GM23338 (cell line): ENCODE measurements at regions not wholly inside any gene's neighbourhood (a gene's known extent, or its start where the extent isn't known, plus 50 kb on each side); places are given as distances from the start of the nearest gene placed in this dataset.

Experiments
- ATAC-seq: fragments of 200-7000 bp; cut with Tn5 transposase; 3 replicates; pipeline ENCODE4 v1.9.1; 2020
- DNase-seq: peaks from one replicate; pipeline ENCODE4 v3.0.0-alpha.2; 2015; ENCODE audit warnings: low spot score
- H2AFZ ChIP-seq: fragments of 200-600 bp; sonication (generic); 2 replicates; pipeline ENCODE4 v1.8.0; 2016; ENCODE audit warnings: antibody characterized with exemption, mild to moderate bottlenecking, moderate library complexity
- H3F3A ChIP-seq: fragments of 200-600 bp; sonication (generic); replicated peaks from 2 replicates; pipeline ENCODE4 v1.8.0; 2017; ENCODE audit warnings: antibody characterized with exemption, mixed run types, low read depth
- H3K27ac ChIP-seq: fragments of 200-600 bp; sonication (generic); 2 replicates; pipeline ENCODE4 v1.6.1; 2016; ENCODE audit warnings: low read depth
- H3K27me3 ChIP-seq: fragments of 200-600 bp; sonication (generic); 2 replicates; pipeline ENCODE4 v1.8.0; 2016; ENCODE audit warnings: mild to moderate bottlenecking, mixed run types, moderate library complexity; ENCODE audit not compliant: insufficient read depth
- H3K36me3 ChIP-seq: fragments of 200-600 bp; sonication (generic); 2 replicates; pipeline ENCODE4 v1.8.0; 2016; ENCODE audit warnings: mild to moderate bottlenecking; ENCODE audit not compliant: insufficient read depth
- H3K4me1 ChIP-seq: fragments of 200-600 bp; sonication (generic); 2 replicates; pipeline ENCODE4 v1.8.0; 2016; ENCODE audit warnings: mild to moderate bottlenecking, moderate library complexity; ENCODE audit not compliant: insufficient read depth
- H3K4me2 ChIP-seq: fragments of 200-600 bp; sonication (generic); 2 replicates; pipeline ENCODE4 v1.7.1; 2017; ENCODE audit warnings: mixed run types
- H3K4me3 ChIP-seq: fragments of 200-600 bp; sonication (generic); 2 replicates; pipeline ENCODE4 v1.6.1; 2016; ENCODE audit warnings: mixed run types
- H3K79me2 ChIP-seq: fragments of 200-600 bp; sonication (generic); replicated peaks from 2 replicates; pipeline ENCODE4 v1.8.0; 2017; ENCODE audit warnings: mild to moderate bottlenecking; ENCODE audit not compliant: insufficient read depth
- H3K9me2 ChIP-seq: fragments of 200-600 bp; sonication (generic); 2 replicates; pipeline ENCODE4 v1.8.0; 2017; ENCODE audit not compliant: insufficient read depth
- H4K20me1 ChIP-seq: fragments of 200-600 bp; sonication (generic); replicated peaks from 2 replicates; pipeline ENCODE4 v1.8.0; 2017; ENCODE audit warnings: mild to moderate bottlenecking; ENCODE audit not compliant: insufficient read depth
- H3K27ac Mint-ChIP-seq: 2 replicates; pipeline ENCODE4 v1.8.0; 2020; ENCODE audit warnings: inconsistent platforms, mild to moderate bottlenecking, moderate library complexity, mixed read lengths
- H3K27me3 Mint-ChIP-seq: 3 replicates; pipeline ENCODE4 v1.8.0; 2022; ENCODE audit warnings: low read depth, mild to moderate bottlenecking, moderate library complexity, mixed read lengths, inconsistent platforms; ENCODE audit not compliant: insufficient read depth, poor library complexity
- H3K36me3 Mint-ChIP-seq: 3 replicates; pipeline ENCODE4 v1.8.0; 2021; ENCODE audit warnings: low read depth, mild to moderate bottlenecking, inconsistent platforms, moderate library complexity, mixed read lengths
- H3K4me1 Mint-ChIP-seq: 3 replicates; pipeline ENCODE4 v1.8.0; 2020; ENCODE audit warnings: mild to moderate bottlenecking, inconsistent platforms, mixed read lengths
- H3K4me3 Mint-ChIP-seq: 3 replicates; pipeline ENCODE4 v1.8.0; 2021; ENCODE audit warnings: moderate library complexity, mild to moderate bottlenecking, inconsistent platforms, mixed read lengths
- H3K9me3 Mint-ChIP-seq: 3 replicates; pipeline ENCODE4 v1.8.0; 2020; ENCODE audit warnings: moderate library complexity, mild to moderate bottlenecking, inconsistent platforms, mixed read lengths
- CREB1 ChIP-seq: fragments of 250-450 bp; sonication (Bioruptor Pico); IDR thresholded peaks from 2 replicates; pipeline ENCODE4 v1.5.0; 2020; ENCODE audit warnings: low read depth, mild to moderate bottlenecking, moderate library complexity
- EZH2phosphoT487 ChIP-seq: fragments of 200-600 bp; sonication (generic); IDR thresholded peaks from one replicate; pipeline ENCODE4 v1.8.1; 2018; ENCODE audit warnings: antibody characterized with exemption; ENCODE audit not compliant: unreplicated experiment
- JUNB ChIP-seq: IDR thresholded peaks from one replicate; pipeline ENCODE4 v1.6.1; 2016; ENCODE audit warnings: antibody characterized with exemption; ENCODE audit not compliant: unreplicated experiment
- STAT1 ChIP-seq: IDR thresholded peaks from one replicate; pipeline ENCODE4 v1.6.1; 2016; ENCODE audit warnings: antibody characterized with exemption; ENCODE audit not compliant: unreplicated experiment
- ZNF114 ChIP-seq: fragments of 250-450 bp; sonication (Bioruptor Pico); IDR thresholded peaks from 2 replicates; pipeline ENCODE4 v1.5.0; 2020; ENCODE audit warnings: mild to moderate bottlenecking, moderate library complexity
- ZNF331 ChIP-seq: fragments of 250-450 bp; sonication (Bioruptor Pico); IDR thresholded peaks from 2 replicates; pipeline ENCODE4 v1.5.0; 2020; ENCODE audit warnings: low read depth, mild to moderate bottlenecking, moderate library complexity
- TF ChIP-seq, protein P1 (sequence below): IDR thresholded peaks from one replicate; pipeline ENCODE4 v1.6.1; 2018; ENCODE audit warnings: antibody characterized with exemption; ENCODE audit not compliant: unreplicated experiment
- TF ChIP-seq, protein P2 (sequence below), 2 experiments: fragments of 200-600 bp in 1 of 2; sonication (generic) in 1 of 2; conservative IDR thresholded peaks; 2 replicates each; pipeline versions ENCODE4 v1.5.1 to v1.6.1; 2016 to 2017; ENCODE audit warnings: antibody characterized with exemption in 2 of 2, low read depth in 2 of 2, mild to moderate bottlenecking in 2 of 2, moderate library complexity in 1 of 2
- TF ChIP-seq, protein P3 (sequence below): IDR thresholded peaks from 2 replicates; pipeline ENCODE4 v1.6.1; 2016; ENCODE audit warnings: antibody characterized with exemption
- TF ChIP-seq, protein P4 (sequence below): fragments of 250-450 bp; sonication (Bioruptor Pico); IDR thresholded peaks from 2 replicates; pipeline ENCODE4 v1.5.0; 2020; ENCODE audit warnings: mild to moderate bottlenecking, moderate library complexity

DNA sequence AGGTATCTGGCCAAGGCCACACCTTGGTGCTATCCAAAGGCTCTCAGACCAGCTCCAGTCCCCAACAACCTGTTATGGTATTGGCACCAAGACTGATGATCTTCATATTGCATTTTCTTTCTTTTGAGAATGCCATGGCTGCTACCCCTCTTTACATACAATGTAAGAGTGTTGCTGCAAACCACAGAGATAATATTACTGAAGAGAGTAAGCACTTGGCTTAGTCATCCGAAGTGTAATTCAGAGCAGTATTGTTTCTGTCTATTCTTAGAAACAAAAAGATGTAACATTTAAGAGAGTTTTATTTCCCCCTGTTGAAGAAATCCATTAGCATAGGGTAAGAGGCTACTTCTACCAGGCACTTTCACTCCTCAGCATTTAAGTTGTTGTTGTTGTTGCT lies 212.5 kb downstream of the C6orf118 start (continued):
- no peak for TF ChIP-seq EZH2phosphoT487
- TF ChIP-seq CREB1 (CRISPR knock-in tag), result no peak
- TF ChIP-seq, protein P1, sequence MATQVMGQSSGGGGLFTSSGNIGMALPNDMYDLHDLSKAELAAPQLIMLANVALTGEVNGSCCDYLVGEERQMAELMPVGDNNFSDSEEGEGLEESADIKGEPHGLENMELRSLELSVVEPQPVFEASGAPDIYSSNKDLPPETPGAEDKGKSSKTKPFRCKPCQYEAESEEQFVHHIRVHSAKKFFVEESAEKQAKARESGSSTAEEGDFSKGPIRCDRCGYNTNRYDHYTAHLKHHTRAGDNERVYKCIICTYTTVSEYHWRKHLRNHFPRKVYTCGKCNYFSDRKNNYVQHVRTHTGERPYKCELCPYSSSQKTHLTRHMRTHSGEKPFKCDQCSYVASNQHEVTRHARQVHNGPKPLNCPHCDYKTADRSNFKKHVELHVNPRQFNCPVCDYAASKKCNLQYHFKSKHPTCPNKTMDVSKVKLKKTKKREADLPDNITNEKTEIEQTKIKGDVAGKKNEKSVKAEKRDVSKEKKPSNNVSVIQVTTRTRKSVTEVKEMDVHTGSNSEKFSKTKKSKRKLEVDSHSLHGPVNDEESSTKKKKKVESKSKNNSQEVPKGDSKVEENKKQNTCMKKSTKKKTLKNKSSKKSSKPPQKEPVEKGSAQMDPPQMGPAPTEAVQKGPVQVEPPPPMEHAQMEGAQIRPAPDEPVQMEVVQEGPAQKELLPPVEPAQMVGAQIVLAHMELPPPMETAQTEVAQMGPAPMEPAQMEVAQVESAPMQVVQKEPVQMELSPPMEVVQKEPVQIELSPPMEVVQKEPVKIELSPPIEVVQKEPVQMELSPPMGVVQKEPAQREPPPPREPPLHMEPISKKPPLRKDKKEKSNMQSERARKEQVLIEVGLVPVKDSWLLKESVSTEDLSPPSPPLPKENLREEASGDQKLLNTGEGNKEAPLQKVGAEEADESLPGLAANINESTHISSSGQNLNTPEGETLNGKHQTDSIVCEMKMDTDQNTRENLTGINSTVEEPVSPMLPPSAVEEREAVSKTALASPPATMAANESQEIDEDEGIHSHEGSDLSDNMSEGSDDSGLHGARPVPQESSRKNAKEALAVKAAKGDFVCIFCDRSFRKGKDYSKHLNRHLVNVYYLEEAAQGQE, result no peak
- TF ChIP-seq, protein P2, sequence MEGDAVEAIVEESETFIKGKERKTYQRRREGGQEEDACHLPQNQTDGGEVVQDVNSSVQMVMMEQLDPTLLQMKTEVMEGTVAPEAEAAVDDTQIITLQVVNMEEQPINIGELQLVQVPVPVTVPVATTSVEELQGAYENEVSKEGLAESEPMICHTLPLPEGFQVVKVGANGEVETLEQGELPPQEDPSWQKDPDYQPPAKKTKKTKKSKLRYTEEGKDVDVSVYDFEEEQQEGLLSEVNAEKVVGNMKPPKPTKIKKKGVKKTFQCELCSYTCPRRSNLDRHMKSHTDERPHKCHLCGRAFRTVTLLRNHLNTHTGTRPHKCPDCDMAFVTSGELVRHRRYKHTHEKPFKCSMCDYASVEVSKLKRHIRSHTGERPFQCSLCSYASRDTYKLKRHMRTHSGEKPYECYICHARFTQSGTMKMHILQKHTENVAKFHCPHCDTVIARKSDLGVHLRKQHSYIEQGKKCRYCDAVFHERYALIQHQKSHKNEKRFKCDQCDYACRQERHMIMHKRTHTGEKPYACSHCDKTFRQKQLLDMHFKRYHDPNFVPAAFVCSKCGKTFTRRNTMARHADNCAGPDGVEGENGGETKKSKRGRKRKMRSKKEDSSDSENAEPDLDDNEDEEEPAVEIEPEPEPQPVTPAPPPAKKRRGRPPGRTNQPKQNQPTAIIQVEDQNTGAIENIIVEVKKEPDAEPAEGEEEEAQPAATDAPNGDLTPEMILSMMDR (conservative IDR thresholded peaks at IDR 0.05; ENCODE audit: low read depth in 2 of 2), result no peak
- TF ChIP-seq JUNB, result no peak

DNA sequence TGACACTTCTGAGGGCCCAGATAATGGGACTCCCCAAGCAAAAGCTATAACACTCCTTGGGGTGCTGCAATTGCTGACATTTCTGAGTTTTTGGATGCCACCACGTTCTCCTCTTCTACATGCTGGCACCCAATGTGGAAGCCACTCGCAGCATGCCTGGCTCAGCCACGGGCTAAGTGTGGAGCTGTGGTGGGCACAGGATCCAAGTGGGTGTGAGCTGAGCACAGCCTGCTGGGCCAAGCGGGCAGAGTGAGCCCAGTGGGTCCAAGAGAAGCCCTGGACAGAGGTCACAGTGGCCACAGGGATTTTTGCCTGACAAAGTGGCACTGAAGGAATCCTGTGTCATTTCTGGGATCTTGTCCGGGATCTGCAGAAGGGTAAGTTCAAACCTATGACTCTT lies 213.2 kb downstream of the C6orf118 start:
- no peaks in the 10 kb centered on the region for H3F3A ChIP-seq
- peaks cover 3% of the 10 kb centered on the region; the same call in 1 of the 2 replicates for H3K36me3 ChIP-seq
- DNase-seq (no peak), ATAC-seq (no peak)
- H3K27ac ChIP-seq, result no peak overlapping the region
- H3K4me1 Mint-ChIP-seq, result no peaks in the 10 kb centered on the region
- H4K20me1 ChIP-seq, result no peaks in the 10 kb centered on the region
- no peak overlapping the region for H3K27ac Mint-ChIP-seq
- H3K27me3 Mint-ChIP-seq, result no peaks in the 10 kb centered on the region
- no peaks in the 10 kb centered on the region for H3K79me2 ChIP-seq
- peaks cover 46% of the 10 kb centered on the region for H3K36me3 Mint-ChIP-seq
- no peak overlapping the region for H3K4me3 ChIP-seq
- H3K4me2 ChIP-seq, result no peak overlapping the region
- H3K9me2 ChIP-seq, result 0 out of 2 replicates have a peak, but pooled peaks cover 5% of the 10 kb centered on the region
- H3K4me3 Mint-ChIP-seq, result no peak overlapping the region
- no peaks in the 10 kb centered on the region for H3K27me3 ChIP-seq
- H2AFZ ChIP-seq, result no peak overlapping the region
- H3K9me3 Mint-ChIP-seq, result peaks cover 90% of the 10 kb centered on the region
- no peaks in the 10 kb centered on the region for H3K4me1 ChIP-seq
- TF ChIP-seq ZNF331 (no peak), STAT1 (no peak), JUNB (no peak), ZNF114 (CRISPR knock-in tag) (no peak)
- TF ChIP-seq, protein P3, sequence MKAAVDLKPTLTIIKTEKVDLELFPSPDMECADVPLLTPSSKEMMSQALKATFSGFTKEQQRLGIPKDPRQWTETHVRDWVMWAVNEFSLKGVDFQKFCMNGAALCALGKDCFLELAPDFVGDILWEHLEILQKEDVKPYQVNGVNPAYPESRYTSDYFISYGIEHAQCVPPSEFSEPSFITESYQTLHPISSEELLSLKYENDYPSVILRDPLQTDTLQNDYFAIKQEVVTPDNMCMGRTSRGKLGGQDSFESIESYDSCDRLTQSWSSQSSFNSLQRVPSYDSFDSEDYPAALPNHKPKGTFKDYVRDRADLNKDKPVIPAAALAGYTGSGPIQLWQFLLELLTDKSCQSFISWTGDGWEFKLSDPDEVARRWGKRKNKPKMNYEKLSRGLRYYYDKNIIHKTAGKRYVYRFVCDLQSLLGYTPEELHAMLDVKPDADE, result no peak
- TF ChIP-seq, protein P4, sequence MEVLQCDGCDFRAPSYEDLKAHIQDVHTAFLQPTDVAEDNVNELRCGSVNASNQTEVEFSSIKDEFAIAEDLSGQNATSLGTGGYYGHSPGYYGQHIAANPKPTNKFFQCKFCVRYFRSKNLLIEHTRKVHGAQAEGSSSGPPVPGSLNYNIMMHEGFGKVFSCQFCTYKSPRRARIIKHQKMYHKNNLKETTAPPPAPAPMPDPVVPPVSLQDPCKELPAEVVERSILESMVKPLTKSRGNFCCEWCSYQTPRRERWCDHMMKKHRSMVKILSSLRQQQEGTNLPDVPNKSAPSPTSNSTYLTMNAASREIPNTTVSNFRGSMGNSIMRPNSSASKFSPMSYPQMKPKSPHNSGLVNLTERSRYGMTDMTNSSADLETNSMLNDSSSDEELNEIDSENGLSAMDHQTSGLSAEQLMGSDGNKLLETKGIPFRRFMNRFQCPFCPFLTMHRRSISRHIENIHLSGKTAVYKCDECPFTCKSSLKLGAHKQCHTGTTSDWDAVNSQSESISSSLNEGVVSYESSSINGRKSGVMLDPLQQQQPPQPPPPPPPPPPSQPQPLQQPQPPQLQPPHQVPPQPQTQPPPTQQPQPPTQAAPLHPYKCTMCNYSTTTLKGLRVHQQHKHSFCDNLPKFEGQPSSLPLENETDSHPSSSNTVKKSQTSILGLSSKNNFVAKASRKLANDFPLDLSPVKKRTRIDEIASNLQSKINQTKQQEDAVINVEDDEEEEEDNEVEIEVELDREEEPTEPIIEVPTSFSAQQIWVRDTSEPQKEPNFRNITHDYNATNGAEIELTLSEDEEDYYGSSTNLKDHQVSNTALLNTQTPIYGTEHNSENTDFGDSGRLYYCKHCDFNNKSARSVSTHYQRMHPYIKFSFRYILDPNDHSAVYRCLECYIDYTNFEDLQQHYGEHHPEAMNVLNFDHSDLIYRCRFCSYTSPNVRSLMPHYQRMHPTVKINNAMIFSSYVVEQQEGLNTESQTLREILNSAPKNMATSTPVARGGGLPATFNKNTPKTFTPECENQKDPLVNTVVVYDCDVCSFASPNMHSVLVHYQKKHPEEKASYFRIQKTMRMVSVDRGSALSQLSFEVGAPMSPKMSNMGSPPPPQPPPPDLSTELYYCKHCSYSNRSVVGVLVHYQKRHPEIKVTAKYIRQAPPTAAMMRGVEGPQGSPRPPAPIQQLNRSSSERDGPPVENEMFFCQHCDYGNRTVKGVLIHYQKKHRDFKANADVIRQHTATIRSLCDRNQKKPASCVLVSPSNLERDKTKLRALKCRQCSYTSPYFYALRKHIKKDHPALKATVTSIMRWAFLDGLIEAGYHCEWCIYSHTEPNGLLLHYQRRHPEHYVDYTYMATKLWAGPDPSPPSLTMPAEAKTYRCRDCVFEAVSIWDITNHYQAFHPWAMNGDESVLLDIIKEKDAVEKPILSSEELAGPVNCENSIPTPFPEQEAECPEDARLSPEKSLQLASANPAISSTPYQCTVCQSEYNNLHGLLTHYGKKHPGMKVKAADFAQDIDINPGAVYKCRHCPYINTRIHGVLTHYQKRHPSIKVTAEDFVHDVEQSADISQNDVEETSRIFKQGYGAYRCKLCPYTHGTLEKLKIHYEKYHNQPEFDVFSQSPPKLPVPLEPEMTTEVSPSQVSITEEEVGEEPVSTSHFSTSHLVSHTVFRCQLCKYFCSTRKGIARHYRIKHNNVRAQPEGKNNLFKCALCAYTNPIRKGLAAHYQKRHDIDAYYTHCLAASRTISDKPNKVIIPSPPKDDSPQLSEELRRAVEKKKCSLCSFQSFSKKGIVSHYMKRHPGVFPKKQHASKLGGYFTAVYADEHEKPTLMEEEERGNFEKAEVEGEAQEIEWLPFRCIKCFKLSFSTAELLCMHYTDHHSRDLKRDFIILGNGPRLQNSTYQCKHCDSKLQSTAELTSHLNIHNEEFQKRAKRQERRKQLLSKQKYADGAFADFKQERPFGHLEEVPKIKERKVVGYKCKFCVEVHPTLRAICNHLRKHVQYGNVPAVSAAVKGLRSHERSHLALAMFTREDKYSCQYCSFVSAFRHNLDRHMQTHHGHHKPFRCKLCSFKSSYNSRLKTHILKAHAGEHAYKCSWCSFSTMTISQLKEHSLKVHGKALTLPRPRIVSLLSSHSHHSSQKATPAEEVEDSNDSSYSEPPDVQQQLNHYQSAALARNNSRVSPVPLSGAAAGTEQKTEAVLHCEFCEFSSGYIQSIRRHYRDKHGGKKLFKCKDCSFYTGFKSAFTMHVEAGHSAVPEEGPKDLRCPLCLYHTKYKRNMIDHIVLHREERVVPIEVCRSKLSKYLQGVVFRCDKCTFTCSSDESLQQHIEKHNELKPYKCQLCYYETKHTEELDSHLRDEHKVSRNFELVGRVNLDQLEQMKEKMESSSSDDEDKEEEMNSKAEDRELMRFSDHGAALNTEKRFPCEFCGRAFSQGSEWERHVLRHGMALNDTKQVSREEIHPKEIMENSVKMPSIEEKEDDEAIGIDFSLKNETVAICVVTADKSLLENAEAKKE (CRISPR knock-in tag), result no peak
